Fibroblast of pulmonary artery (primary cell): ENCODE measurements at regions not wholly inside any gene's neighbourhood (a gene's known extent, or its start where the extent isn't known, plus 50 kb on each side); places are given as distances from the start of the nearest gene placed in this dataset.

ENCODE experiments used
- DNase-seq: peaks from one replicate; pipeline ENCODE4 v3.0.0-alpha.2; 2010; ENCODE audit warnings: low read depth
- H3K4me3 ChIP-seq: replicated peaks from 2 replicates; pipeline ENCODE4 v1.5.1; 2011; ENCODE audit warnings: low read depth, mild to moderate bottlenecking, control low read depth, low read length, moderate library complexity
- CTCF ChIP-seq: IDR thresholded peaks from 2 replicates; pipeline ENCODE4 v1.5.1; 2011; ENCODE audit warnings: mild to moderate bottlenecking, control low read depth, low read length, inconsistent platforms; ENCODE audit errors: missing control alignments

- H3K4me3 ChIP-seq, result no peak overlapping the region
- TF ChIP-seq CTCF, result no peak
- no peak for DNase-seq
These were observed 58.7 kb upstream of the POU3F1 start for GRCh38 chr1:38105267-38105666.

DNA sequence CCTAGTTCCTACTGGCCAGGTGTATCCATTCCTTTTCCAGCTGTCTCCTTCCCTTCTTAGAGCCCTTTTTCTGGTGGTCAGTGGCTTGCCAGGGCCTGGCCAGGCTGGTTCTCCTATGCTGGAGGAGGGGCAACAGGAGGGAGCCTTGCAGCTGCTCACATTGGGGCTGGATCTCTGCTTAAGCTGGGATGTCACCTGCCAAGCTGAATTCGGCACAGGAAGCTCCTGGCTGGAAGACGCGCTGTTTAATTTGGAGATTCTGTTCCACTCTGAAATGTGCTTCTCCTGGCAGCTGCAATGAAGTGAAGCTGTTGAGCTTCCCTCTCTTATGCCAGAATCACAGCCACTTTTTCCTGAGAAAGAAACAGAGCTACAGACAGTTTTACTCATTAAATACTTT, 56.0 kb upstream of the POU3F1 start:
- no peak for TF ChIP-seq CTCF
- DNase-seq, result no peak
- no peak overlapping the region for H3K4me3 ChIP-seq

DNA sequence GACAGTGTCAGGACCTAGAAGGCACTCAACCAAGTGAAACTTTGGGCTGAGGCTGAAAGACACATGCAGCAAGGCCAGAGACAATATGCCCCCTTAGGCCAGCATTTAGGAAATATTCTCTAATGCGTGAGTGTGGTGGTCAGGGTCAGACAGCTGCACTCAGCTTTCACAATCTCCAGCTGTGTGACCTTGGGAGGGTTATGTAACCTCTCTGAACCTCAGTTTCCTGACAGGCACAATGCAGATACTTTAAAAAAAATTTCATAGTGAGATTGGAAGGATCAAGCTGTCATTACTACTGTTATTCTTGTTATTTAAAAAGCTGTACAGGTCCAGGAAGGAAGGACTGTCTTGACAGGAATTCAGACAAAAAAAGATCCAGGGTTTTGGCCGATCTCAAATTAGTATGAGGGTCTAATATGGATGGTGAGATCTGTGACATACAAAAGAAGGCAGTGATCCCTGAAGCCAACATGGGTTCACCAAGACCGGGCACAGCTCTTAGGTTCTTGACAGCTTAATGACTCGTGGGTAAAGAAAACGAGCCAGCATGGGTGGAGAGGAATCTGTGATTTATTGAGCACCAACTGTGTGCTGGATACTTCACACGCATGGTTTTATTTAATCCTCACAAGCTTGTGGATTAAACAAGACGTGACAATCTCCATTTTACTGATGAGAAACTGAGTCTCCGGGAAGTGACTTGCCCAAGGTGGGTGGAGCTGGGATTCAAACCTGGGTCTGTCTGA, 54.6 kb upstream of the POU3F1 start:
- TF ChIP-seq CTCF, result no peak
- DNase-seq, result no peak
- no peak overlapping the region for H3K4me3 ChIP-seq

DNA sequence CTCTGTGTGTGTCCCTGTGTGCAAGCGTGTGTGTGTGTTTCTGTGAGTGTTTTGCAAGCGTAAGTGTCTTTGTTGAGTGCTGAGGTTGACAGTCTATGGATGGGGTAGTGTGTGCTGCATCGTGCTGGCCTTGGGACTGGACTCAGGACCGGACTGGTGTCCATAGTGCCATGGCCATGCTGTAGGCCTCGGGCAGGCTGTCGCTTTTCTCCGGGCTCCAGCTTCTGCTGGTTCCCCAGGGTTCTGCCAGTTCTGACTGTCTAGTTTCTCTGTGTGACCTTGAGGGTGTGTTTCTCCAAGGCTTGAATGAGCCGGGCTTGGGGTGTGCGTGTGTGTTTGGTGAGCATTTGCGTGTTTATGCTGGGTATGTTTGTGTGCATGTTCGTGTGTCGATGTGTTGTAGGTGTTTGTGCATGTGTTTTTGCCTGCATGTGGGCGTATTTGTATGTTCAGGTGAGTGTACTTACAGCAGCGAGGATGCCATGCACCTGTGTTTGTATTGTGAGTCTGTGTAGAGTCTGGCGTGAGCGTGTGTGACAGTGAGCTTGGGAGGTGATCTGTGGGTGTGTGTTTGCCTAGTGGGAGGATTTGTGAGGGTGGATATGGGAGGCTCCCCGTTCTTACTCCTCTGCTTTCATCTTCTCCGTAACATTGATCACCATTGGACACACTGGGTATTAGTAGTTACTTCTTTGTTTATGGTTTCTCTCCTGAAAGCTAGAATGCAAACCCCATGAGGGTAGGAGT, 51.7 kb upstream of the POU3F1 start:
- DNase-seq, result no peak
- TF ChIP-seq CTCF, result no peak
- no peak overlapping the region for H3K4me3 ChIP-seq

GRCh38 chr1:38097284-38097898, 50.8 kb upstream of the POU3F1 start:
- no peak overlapping the region for H3K4me3 ChIP-seq
- no peak for TF ChIP-seq CTCF
- DNase-seq, result no peak
